ENCODE measurements at regions not wholly inside any gene's neighbourhood (a gene's known extent, or its start where the extent isn't known, plus 50 kb on each side); places are given as distances from the start of the nearest gene placed in this dataset.
"Not testable (repeated sequence)": the region's sequence is repeated elsewhere in the genome, so short reads cannot be mapped to it uniquely, and the experiment has no call there.

DNA sequence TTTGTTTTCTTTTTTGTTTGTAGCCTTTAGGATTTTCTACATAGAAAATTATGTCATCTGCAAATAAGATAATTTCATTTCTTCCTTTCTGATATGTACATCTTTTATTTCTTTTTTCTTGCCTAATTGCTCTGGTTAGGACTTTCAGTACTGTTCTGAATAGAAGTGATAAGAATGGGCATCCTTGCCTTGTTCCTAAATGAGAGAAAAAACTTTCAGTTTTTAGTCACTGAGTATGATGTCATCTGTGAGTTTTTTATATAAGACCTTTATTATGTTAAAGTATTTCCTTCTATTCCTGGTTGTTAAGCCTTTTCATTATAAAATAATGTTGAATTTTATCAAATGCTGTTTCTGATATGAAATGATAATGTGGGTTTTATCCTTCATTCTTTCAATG lies 76.0 kb upstream of the SLC35F3 start:
- Histone ChIP-seq H3K36me3 (no peaks in the 10 kb centered on the region), H3K4me3 (no peak overlapping the region), H3K9me3 (peaks cover 6% of the 10 kb centered on the region), H3K27me3 (replicated peaks; ENCODE audit: insufficient read depth) (no peaks in the 10 kb centered on the region), H3K4me1 (ENCODE audit: control insufficient read depth in 1 of 2, low read depth in 2 of 2) (no peaks in the 10 kb centered on the region), H3K27ac (no peak overlapping the region)
- TF ChIP-seq, protein P1, sequence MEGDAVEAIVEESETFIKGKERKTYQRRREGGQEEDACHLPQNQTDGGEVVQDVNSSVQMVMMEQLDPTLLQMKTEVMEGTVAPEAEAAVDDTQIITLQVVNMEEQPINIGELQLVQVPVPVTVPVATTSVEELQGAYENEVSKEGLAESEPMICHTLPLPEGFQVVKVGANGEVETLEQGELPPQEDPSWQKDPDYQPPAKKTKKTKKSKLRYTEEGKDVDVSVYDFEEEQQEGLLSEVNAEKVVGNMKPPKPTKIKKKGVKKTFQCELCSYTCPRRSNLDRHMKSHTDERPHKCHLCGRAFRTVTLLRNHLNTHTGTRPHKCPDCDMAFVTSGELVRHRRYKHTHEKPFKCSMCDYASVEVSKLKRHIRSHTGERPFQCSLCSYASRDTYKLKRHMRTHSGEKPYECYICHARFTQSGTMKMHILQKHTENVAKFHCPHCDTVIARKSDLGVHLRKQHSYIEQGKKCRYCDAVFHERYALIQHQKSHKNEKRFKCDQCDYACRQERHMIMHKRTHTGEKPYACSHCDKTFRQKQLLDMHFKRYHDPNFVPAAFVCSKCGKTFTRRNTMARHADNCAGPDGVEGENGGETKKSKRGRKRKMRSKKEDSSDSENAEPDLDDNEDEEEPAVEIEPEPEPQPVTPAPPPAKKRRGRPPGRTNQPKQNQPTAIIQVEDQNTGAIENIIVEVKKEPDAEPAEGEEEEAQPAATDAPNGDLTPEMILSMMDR (IDR thresholded peaks at IDR 0.05): no peak
- ATAC-seq (ENCODE audit: insufficient number of reproducible peaks, low FRiP score, low read depth) (no peak), DNase-seq (ENCODE audit: low spot score) (no peak)

DNA sequence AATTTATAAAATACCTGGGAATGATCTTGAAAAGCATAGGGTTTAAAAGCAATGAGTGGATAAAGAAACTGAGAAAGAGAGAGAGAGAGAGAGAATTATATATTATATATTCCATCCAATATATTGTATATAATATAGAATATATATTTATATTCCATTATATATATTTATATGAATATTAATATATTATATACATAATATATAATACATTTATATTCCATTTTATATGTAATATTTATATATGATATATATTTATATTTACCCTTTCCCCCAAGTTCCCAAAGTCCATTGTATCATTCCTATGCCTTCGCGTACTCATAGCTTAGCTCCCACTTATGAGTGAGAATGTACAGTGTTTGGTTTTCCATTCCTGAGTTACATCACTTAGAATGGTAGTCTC lies 69.9 kb upstream of the SLC35F3 start:
- ATAC-seq (ENCODE audit: insufficient number of reproducible peaks, low FRiP score, low read depth): no peak
- DNase-seq (ENCODE audit: low spot score): no peak
- Histone ChIP-seq H3K27me3 (replicated peaks; ENCODE audit: insufficient read depth) (no peaks in the 10 kb centered on the region), H3K36me3 (no peaks in the 10 kb centered on the region), H3K27ac (no peak overlapping the region), H3K4me3 (no peak overlapping the region), H3K4me1 (ENCODE audit: control insufficient read depth in 1 of 2, low read depth in 2 of 2) (no peaks in the 10 kb centered on the region), H3K9me3 (peaks cover 6% of the 10 kb centered on the region)
- TF ChIP-seq, protein P1 (IDR thresholded peaks at IDR 0.05): no peak

DNA sequence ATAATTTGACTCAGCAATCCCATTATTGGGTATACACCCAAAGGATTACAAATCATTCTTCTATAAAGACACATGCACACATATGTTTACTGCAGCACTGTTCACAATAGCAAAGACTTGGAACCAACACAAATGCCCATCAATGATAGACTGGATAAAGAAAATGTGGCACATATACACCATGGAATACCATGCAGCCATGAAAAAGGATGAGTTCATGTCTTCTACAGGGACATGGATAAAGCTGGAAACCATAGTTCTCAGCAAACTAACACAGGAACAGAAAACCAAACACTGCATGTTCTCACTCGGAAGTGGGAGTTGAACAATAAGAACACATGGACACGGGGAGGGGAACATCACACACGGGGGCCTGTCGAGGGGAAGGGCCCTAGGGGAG lies 66.3 kb upstream of the SLC35F3 start:
- H3K4me3 ChIP-seq; DNase-seq (ENCODE audit: low spot score); H3K9me3 ChIP-seq; H3K27me3 ChIP-seq (replicated peaks; ENCODE audit: insufficient read depth); H3K36me3 ChIP-seq; H3K4me1 ChIP-seq (ENCODE audit: control insufficient read depth in 1 of 2, low read depth in 2 of 2); ATAC-seq (ENCODE audit: insufficient number of reproducible peaks, low FRiP score, low read depth); H3K27ac ChIP-seq: not testable (repeated sequence)

DNA sequence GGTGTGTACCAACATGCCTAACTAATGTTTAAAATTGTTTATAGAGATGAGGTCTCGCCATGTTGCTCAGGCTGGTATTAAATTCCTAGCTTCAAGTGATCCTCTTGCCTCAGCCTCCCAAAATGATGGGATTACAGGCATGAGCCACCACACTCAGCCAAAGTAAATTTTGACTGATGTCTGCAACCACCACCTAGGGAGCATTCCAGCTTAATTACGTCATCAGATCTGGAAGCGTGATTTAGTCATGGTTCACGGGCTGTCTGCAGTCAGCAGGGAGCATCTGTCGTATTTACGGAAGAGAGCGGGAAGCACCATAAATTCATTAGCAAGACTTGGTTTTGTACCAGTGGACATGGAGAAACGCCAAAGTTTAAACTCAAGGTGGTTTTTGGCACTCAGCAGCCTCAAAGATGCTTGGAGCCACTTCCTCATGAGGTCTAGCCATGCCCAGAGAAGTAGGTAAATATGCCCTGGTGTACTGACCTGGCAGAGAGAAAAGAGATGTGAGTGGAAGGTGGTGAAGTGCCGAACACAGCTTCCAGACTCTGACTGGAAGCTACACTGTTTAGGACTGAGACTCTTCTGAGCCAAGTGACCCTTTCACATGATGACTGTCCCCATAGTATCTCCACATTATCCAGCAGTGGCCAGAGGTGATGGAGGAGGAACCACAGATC lies 60.8 kb upstream of the SLC35F3 start:
- Histone ChIP-seq H3K27me3 (replicated peaks; ENCODE audit: insufficient read depth) (no peaks in the 10 kb centered on the region), H3K36me3 (no peaks in the 10 kb centered on the region), H3K4me1 (ENCODE audit: control insufficient read depth in 1 of 2, low read depth in 2 of 2) (no peaks in the 10 kb centered on the region), H3K9me3 (no peaks in the 10 kb centered on the region), H3K27ac (no peak overlapping the region), H3K4me3 (no peak overlapping the region)
- ATAC-seq (ENCODE audit: insufficient number of reproducible peaks, low FRiP score, low read depth) (no peak), DNase-seq (ENCODE audit: low spot score) (no peak)
- TF ChIP-seq, protein P1 (IDR thresholded peaks at IDR 0.05): no peak

DNA sequence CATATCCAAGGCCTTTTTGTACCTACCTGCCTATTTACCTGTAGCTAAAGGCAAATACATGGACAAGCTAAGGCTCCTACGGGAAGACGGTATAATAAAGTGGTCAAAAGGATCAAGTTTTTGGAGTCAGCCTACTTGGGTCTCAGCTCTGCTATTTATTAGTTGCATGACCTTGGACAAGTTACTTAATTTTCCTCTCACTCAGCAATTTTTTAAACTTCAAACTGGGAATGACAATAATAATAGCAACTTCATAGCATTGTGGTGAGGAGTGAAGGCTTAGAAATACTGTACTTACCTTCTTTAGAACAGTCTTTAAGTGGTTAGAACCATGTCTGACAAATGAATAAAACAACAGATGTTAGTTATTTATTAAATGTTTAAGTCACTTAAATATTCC lies 60.2 kb upstream of the SLC35F3 start:
- H3K36me3 ChIP-seq: no peaks in the 10 kb centered on the region
- no peak overlapping the region for H3K4me3 ChIP-seq
- H3K27ac ChIP-seq: no peak overlapping the region
- DNase-seq (ENCODE audit: low spot score) (no peak), ATAC-seq (ENCODE audit: insufficient number of reproducible peaks, low FRiP score, low read depth) (no peak)
- H3K9me3 ChIP-seq: no peaks in the 10 kb centered on the region
- TF ChIP-seq, protein P1 (IDR thresholded peaks at IDR 0.05): no peak
- no peaks in the 10 kb centered on the region for H3K27me3 ChIP-seq (replicated peaks; ENCODE audit: insufficient read depth)
- no peaks in the 10 kb centered on the region for H3K4me1 ChIP-seq (ENCODE audit: control insufficient read depth in 1 of 2, low read depth in 2 of 2)

DNA sequence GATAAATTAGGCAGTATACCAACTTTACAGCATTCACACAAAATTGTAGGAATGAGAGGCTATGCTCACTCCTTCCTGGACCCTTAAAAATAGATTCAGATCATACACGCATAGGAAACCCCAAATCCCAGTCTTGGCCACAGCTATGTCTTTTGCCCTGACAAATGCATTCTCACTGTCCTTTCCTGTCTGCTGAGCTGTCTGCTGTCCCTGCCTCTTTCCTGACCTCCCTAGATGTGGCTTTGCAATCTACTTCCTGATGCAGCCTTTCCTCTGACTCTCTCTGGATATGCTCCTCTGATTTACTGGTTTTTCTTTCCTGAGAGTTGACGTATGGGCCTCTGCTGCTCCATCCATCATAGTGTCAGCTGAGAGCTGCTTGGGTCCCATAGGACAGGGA lies 59.8 kb upstream of the SLC35F3 start:
- H3K27ac ChIP-seq: no peak overlapping the region
- H3K4me3 ChIP-seq: no peak overlapping the region
- no peak for DNase-seq (ENCODE audit: low spot score)
- ATAC-seq (ENCODE audit: insufficient number of reproducible peaks, low FRiP score, low read depth): no peak
- no peaks in the 10 kb centered on the region for H3K27me3 ChIP-seq (replicated peaks; ENCODE audit: insufficient read depth)
- H3K9me3 ChIP-seq: no peaks in the 10 kb centered on the region
- no peaks in the 10 kb centered on the region for H3K4me1 ChIP-seq (ENCODE audit: control insufficient read depth in 1 of 2, low read depth in 2 of 2)
- TF ChIP-seq, protein P1 (IDR thresholded peaks at IDR 0.05): no peak
- H3K36me3 ChIP-seq: no peaks in the 10 kb centered on the region
